Activated CD8-positive, alpha-beta memory T cell treated with anti-CD3 and anti-CD28 coated beads, Interleukin-2, amount 50 U/mL, for 1 hour (primary cell): ENCODE measurements at regions not wholly inside any gene's neighbourhood (a gene's known extent, or its start where the extent isn't known, plus 50 kb on each side); places are given as distances from the start of the nearest gene placed in this dataset.
"Not testable (repeated sequence)": the region's sequence is repeated elsewhere in the genome, so short reads cannot be mapped to it uniquely, and the experiment has no call there.

Experiments used
- DNase-seq: peaks from one replicate; pipeline ENCODE4 v3.0.0-alpha.2; 2020; ENCODE audit errors: extremely low read depth

- no peak for DNase-seq
These were observed 53.6 kb downstream of the ARF6 start for GRCh38 chr14:49946320-49947141.

GRCh38 chr14:49947506-49947905 is 54.6 kb downstream of the ARF6 start:
- no peak for DNase-seq

GRCh38 chr14:49950275-49951228 is 57.7 kb downstream of the ARF6 start:
- DNase-seq, result no peak

- DNase-seq, result no peak
These were observed 58.3 kb downstream of the ARF6 start for GRCh38 chr14:49951229-49951607.

- DNase-seq, result no peak
These were observed 58.9 kb downstream of the ARF6 start for GRCh38 chr14:49951691-49952345.

GRCh38 chr14:49953196-49953595 is 60.3 kb downstream of the ARF6 start:
- DNase-seq, result no peak

- no peak for DNase-seq
These were observed 61.3 kb downstream of the ARF6 start for GRCh38 chr14:49954171-49954631.

- no peak for DNase-seq
These were observed 62.1 kb downstream of the ARF6 start for GRCh38 chr14:49955024-49955423.

- no peak for DNase-seq
These were observed 64.4 kb downstream of the ARF6 start for GRCh38 chr14:49957089-49957852.

GRCh38 chr14:49959822-49960408 is 67.0 kb downstream of the ARF6 start:
- DNase-seq, result no peak

GRCh38 chr14:49960453-49960852 is 67.6 kb downstream of the ARF6 start:
- no peak for DNase-seq

- no peak for DNase-seq
These were observed 68.7 kb downstream of the ARF6 start for GRCh38 chr14:49961270-49962222.

- no peak for DNase-seq
These were observed 69.7 kb downstream of the ARF6 start for GRCh38 chr14:49962621-49963020.

- not testable (repeated sequence) for DNase-seq
These were observed 72.3 kb downstream of the ARF6 start for GRCh38 chr14:49965068-49965651.

- DNase-seq, result no peak
These were observed 73.5 kb downstream of the ARF6 start for GRCh38 chr14:49966304-49966809.

- DNase-seq, result no peak
These were observed 74.2 kb downstream of the ARF6 start for GRCh38 chr14:49966971-49967630.

- no peak for DNase-seq
These were observed 77.1 kb downstream of the ARF6 start for GRCh38 chr14:49969961-49970360.

GRCh38 chr14:49970474-49971147 is 77.7 kb downstream of the ARF6 start:
- no peak for DNase-seq
